Osteoblast (primary cell): ENCODE measurements at regions not wholly inside any gene's neighbourhood (a gene's known extent, or its start where the extent isn't known, plus 50 kb on each side); places are given as distances from the start of the nearest gene placed in this dataset.
"Not testable (repeated sequence)": the region's sequence is repeated elsewhere in the genome, so short reads cannot be mapped to it uniquely, and the experiment has no call there.

Source experiments
- DNase-seq: peaks from one replicate; pipeline ENCODE4 v3.0.0; 2011; ENCODE audit warnings: low spot score, mixed read lengths; ENCODE audit not compliant: insufficient read length; ENCODE audit errors: missing footprints
- H2AFZ ChIP-seq: 2 replicates; pipeline ENCODE4 v1.6.0; 2011; ENCODE audit warnings: mild to moderate bottlenecking, low read length
- H3K27ac ChIP-seq: 2 replicates; pipeline ENCODE4 v1.5.1; 2011; ENCODE audit warnings: mild to moderate bottlenecking, low read depth, low read length, moderate library complexity
- H3K27me3 ChIP-seq: 2 replicates; pipeline ENCODE4 v1.6.0; 2012; ENCODE audit warnings: mild to moderate bottlenecking, control low read depth, inconsistent platforms, low read length, moderate library complexity; ENCODE audit not compliant: insufficient read depth
- H3K36me3 ChIP-seq: 2 replicates; pipeline ENCODE4 v1.5.1; 2011; ENCODE audit warnings: mild to moderate bottlenecking, low read length, control low read depth, moderate library complexity; ENCODE audit not compliant: insufficient read depth
- H3K4me1 ChIP-seq: 2 replicates; pipeline ENCODE4 v1.5.1; 2011; ENCODE audit warnings: mild to moderate bottlenecking, low read length, control low read depth, moderate library complexity; ENCODE audit not compliant: insufficient read depth
- H3K4me2 ChIP-seq: 2 replicates; pipeline ENCODE4 v1.6.0; 2011; ENCODE audit warnings: mild to moderate bottlenecking, low read length; ENCODE audit not compliant: insufficient read depth
- H3K4me3 ChIP-seq: fragments of 200-600 bp; sonication (generic); 3 replicates; pipeline ENCODE4 v1.5.1; 2012; ENCODE audit warnings: mild to moderate bottlenecking, low read length, inconsistent platforms; ENCODE audit not compliant: insufficient read depth
- H3K79me2 ChIP-seq: 2 replicates; pipeline ENCODE4 v1.6.0; 2012; ENCODE audit warnings: mild to moderate bottlenecking, low read length, control low read depth, inconsistent platforms; ENCODE audit not compliant: insufficient read depth
- H3K9me3 ChIP-seq: 2 replicates; pipeline ENCODE4 v1.5.1; 2011; ENCODE audit warnings: low read depth, low read length, control low read depth
- H4K20me1 ChIP-seq: 2 replicates; pipeline ENCODE4 v1.6.0; 2012; ENCODE audit warnings: mild to moderate bottlenecking, low read length, control low read depth; ENCODE audit not compliant: insufficient read depth
- TF ChIP-seq, protein P1 (sequence below): IDR thresholded peaks from 2 replicates; pipeline ENCODE4 v1.5.1; 2011; ENCODE audit warnings: mild to moderate bottlenecking, low read depth, low read length, moderate library complexity; ENCODE audit errors: extremely low read depth

DNA sequence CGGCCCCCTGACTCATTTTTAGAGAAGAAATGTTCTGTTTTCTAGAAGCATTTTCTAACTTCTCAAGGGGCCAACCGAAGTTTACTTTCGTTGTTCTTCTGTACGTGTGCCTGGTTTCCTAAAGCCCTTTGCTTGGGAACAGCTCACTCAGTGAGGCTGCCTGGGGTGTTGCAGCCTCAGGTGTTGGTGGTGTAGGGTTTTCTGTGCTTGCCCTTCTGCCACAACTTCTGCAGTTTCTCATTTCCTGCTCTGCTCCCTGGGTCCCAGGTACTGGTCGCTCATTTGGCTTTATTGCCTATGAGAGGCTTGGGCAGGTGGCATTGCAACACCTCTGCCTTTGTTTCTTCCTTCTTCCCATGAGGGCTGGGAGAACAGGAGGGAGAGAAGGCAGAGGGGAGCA lies 278.3 kb downstream of the SOX4 start:
- H3K36me3 ChIP-seq = no peaks in the 10 kb centered on the region
- H3K9me3 ChIP-seq = no peaks in the 10 kb centered on the region
- no peak overlapping the region for H3K27ac ChIP-seq
- no peaks in the 10 kb centered on the region for H3K27me3 ChIP-seq
- no peak for DNase-seq
- H3K4me3 ChIP-seq = no peak overlapping the region
- TF ChIP-seq, protein P1, sequence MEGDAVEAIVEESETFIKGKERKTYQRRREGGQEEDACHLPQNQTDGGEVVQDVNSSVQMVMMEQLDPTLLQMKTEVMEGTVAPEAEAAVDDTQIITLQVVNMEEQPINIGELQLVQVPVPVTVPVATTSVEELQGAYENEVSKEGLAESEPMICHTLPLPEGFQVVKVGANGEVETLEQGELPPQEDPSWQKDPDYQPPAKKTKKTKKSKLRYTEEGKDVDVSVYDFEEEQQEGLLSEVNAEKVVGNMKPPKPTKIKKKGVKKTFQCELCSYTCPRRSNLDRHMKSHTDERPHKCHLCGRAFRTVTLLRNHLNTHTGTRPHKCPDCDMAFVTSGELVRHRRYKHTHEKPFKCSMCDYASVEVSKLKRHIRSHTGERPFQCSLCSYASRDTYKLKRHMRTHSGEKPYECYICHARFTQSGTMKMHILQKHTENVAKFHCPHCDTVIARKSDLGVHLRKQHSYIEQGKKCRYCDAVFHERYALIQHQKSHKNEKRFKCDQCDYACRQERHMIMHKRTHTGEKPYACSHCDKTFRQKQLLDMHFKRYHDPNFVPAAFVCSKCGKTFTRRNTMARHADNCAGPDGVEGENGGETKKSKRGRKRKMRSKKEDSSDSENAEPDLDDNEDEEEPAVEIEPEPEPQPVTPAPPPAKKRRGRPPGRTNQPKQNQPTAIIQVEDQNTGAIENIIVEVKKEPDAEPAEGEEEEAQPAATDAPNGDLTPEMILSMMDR = no peak
- H3K79me2 ChIP-seq = no peaks in the 10 kb centered on the region
- no peak overlapping the region for H3K4me2 ChIP-seq
- H3K4me1 ChIP-seq = peaks cover 14% of the 10 kb centered on the region
- no peak overlapping the region for H2AFZ ChIP-seq
- H4K20me1 ChIP-seq = no peaks in the 10 kb centered on the region

DNA sequence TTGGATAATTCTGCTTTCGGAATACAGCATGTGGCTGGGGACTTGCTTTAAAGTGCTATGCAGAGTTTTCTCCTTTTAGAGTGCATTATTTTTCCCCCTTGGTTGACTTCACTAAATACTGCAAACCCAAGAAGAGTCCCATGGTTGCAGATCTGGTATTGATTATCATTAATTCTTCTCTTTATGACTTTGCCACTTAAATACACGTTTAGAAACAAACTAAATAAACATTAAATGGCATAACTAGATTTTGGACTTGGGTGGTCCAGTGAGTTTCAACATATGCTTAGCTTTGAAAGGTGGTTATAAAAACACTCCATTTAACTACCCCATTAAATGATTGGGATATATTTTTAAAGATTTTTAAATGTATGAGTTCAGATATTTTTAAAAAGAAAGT lies 279.2 kb downstream of the SOX4 start:
- peaks cover 14% of the 10 kb centered on the region for H3K4me1 ChIP-seq
- no peak for DNase-seq

DNA sequence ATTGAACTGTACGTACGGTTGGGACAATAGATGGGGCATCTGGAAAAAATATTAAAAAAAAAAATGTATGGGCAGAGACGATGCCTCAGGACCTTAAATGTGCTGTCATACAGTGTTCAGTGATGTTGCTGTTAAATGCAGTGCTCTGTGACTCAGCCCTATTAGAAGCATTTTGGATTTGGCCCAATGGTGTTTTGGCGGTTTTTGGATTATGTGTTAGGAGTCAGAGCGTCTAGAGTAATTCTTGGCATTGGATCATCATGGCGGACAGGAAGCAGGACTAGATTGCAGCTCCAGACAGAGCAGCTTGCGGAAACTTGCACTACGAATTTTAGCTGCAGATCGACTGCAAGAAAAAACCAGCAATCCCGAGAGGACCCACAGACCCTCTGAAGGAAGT lies 280.0 kb downstream of the SOX4 start:
- Histone ChIP-seq H3K4me1 (peaks cover 14% of the 10 kb centered on the region), H3K36me3 (no peaks in the 10 kb centered on the region), H2AFZ (peak overlapping the region; percentile 74), H4K20me1 (no peaks in the 10 kb centered on the region), H3K27ac (no peak overlapping the region), H3K9me3 (no peaks in the 10 kb centered on the region), H3K27me3 (no peaks in the 10 kb centered on the region), H3K79me2 (no peaks in the 10 kb centered on the region), H3K4me3 (no peak overlapping the region), H3K4me2 (peak overlapping the region; percentile 25)
- TF ChIP-seq, protein P1 = no peak
- peak; percentile 52 for DNase-seq

More for the DNA sequence above, 279.2 kb downstream of the SOX4 start:
- no peak overlapping the region for H2AFZ ChIP-seq
- no peak overlapping the region for H3K4me2 ChIP-seq
- no peaks in the 10 kb centered on the region for H3K36me3 ChIP-seq
- H3K79me2 ChIP-seq = no peaks in the 10 kb centered on the region
- no peak overlapping the region for H3K4me3 ChIP-seq
- H3K27me3 ChIP-seq = no peaks in the 10 kb centered on the region
- H3K27ac ChIP-seq = no peak overlapping the region
- TF ChIP-seq, protein P1 = no peak
- H3K9me3 ChIP-seq = no peaks in the 10 kb centered on the region
- H4K20me1 ChIP-seq = no peaks in the 10 kb centered on the region

DNA sequence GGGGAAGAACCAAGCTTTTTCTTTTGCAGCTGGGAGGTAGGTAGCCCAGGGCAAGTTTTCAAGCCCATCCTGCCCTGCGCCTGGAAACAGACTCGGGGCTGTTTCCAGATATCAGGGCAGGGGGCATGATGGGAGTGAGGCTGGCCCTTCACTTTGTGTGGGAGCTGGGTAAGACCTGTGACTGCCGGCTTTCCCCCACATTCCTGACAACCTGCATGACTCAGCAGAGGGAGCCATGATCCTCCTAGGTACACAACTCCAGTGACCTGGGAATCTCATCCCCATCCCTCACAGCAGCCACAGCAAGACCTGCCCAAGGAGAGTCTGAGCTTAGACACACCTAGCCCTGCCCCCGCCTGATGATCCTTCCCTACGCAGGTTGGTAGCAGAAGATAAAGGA lies 280.8 kb downstream of the SOX4 start:
- no peaks in the 10 kb centered on the region for H3K27me3 ChIP-seq
- H3K4me2 ChIP-seq = no peak overlapping the region
- H2AFZ ChIP-seq = no peak overlapping the region

DNA sequence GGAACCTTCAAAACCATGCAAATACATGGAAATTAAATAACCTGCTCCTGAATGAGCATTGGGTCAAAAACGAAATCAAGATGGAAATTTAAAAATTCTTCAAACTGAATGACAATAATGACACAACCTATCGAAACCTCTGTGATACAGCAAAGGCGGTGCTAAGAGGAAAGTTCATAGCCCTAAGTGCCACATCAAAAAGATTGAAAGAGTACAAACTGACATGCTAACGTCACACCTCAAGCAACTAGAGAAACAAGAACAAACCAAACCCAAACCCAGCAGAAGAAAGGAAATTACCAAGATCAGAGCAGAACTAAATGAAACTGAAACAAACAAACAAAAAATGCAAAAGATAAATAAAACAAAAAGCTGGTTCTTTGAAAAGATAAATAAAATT lies 283.5 kb downstream of the SOX4 start:
- not testable (repeated sequence) for H2AFZ ChIP-seq, H4K20me1 ChIP-seq, H3K36me3 ChIP-seq, H3K27me3 ChIP-seq, H3K4me3 ChIP-seq, H3K4me2 ChIP-seq, H3K9me3 ChIP-seq, H3K27ac ChIP-seq, H3K79me2 ChIP-seq, DNase-seq
- peaks cover 14% of the 10 kb centered on the region for H3K4me1 ChIP-seq

More for the DNA sequence above, 280.8 kb downstream of the SOX4 start:
- no peaks in the 10 kb centered on the region for H3K79me2 ChIP-seq
- H3K9me3 ChIP-seq = no peaks in the 10 kb centered on the region
- H3K27ac ChIP-seq = no peak overlapping the region
- TF ChIP-seq, protein P1 = no peak
- DNase-seq = no peak
- peaks cover 14% of the 10 kb centered on the region for H3K4me1 ChIP-seq
- no peak overlapping the region for H3K4me3 ChIP-seq
- no peaks in the 10 kb centered on the region for H3K36me3 ChIP-seq
- no peaks in the 10 kb centered on the region for H4K20me1 ChIP-seq

DNA sequence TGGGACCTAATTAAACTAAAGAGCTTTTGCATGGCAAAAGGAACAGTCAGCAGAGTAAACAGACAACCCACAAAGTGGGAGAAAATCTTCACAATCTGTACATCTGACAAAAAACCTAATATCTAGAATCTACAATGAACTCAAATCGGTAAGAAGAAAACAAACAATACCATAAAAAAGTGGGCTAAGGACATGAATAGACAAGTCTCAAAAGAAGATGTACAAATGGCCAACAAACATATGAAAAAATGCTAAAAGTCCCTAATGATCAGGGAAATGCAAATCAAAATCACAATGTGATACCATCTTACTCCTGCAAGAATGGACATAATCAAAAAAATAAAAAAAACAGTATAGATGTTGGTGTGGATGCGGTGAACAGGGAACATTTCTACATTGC lies 286.7 kb downstream of the SOX4 start:
- H3K4me3 ChIP-seq, H4K20me1 ChIP-seq, H3K9me3 ChIP-seq, H3K27ac ChIP-seq, H3K4me2 ChIP-seq, H3K4me1 ChIP-seq, H3K27me3 ChIP-seq, H2AFZ ChIP-seq, DNase-seq, H3K36me3 ChIP-seq, H3K79me2 ChIP-seq: not testable (repeated sequence)
